CD14-positive monocyte (primary cell): ENCODE measurements at regions not wholly inside any gene's neighbourhood (a gene's known extent, or its start where the extent isn't known, plus 50 kb on each side); places are given as distances from the start of the nearest gene placed in this dataset.

Experiments used
- DNase-seq, 3 donors: peaks; one replicate each; pipeline ENCODE4 v3.0.0-alpha.2; 2011 to 2022
- H2AFZ ChIP-seq: 2 replicates; pipeline ENCODE4 v1.6.0; 2012; ENCODE audit warnings: mild to moderate bottlenecking, low read depth, low read length, inconsistent platforms; ENCODE audit not compliant: insufficient read depth, poor library complexity, severe bottlenecking
- H3K27ac ChIP-seq, 2 donors: 1 replicate in 1 of 2; 2 replicates in 1 of 2; pipeline ENCODE4 v1.5.1; 2012 to 2013; ENCODE audit warnings: low read length in 2 of 2, control low read depth in 1 of 2, inconsistent platforms in 1 of 2, low read depth in 1 of 2, mild to moderate bottlenecking in 1 of 2
- H3K27me3 ChIP-seq, 2 donors: one replicate each; pipeline versions ENCODE4 v1.6.0 to v1.6.1; 2011 to 2013; ENCODE audit warnings: low read length in 2 of 2; ENCODE audit not compliant: control insufficient read depth in 2 of 2, insufficient read depth in 2 of 2
- H3K36me3 ChIP-seq, 2 donors: replicated peaks in 1 of 2; 1 replicate in 1 of 2; 2 replicates in 1 of 2; pipeline versions ENCODE4 v1.5.1 to v1.6.1; 2012 to 2013; ENCODE audit warnings: low read length in 2 of 2, control low read depth in 1 of 2, inconsistent platforms in 1 of 2, mild to moderate bottlenecking in 1 of 2; ENCODE audit not compliant: insufficient read depth in 2 of 2, control insufficient read depth in 1 of 2
- H3K4me1 ChIP-seq, 2 donors: 1 replicate in 1 of 2; 2 replicates in 1 of 2; pipeline versions ENCODE4 v1.5.1 to v1.6.1; 2012 to 2013; ENCODE audit warnings: low read length in 2 of 2, control low read depth in 1 of 2, inconsistent platforms in 1 of 2, mild to moderate bottlenecking in 1 of 2, moderate library complexity in 1 of 2; ENCODE audit not compliant: insufficient read depth in 2 of 2, control insufficient read depth in 1 of 2
- H3K4me2 ChIP-seq: replicated peaks from 2 replicates; pipeline ENCODE3; 2012; ENCODE audit warnings: low read length, moderate library complexity, mild to moderate bottlenecking; ENCODE audit not compliant: poor library complexity, severe bottlenecking; ENCODE audit errors: extremely low read depth
- H3K4me3 ChIP-seq, 3 experiments: fragments of 200-600 bp in 1 of 3; sonication (generic) in 1 of 3; replicated peaks in 1 of 3; 1 replicate in 2 of 3; 2 replicates in 1 of 3; pipeline ENCODE4 v1.5.1; 2011 to 2013; ENCODE audit warnings: low read length in 3 of 3, mild to moderate bottlenecking in 3 of 3, control low read depth in 2 of 3, low read depth in 2 of 3, inconsistent platforms in 1 of 3, moderate library complexity in 1 of 3
- H3K79me2 ChIP-seq: 2 replicates; pipeline ENCODE4 v1.6.0; 2012; ENCODE audit warnings: mild to moderate bottlenecking, control low read depth, inconsistent platforms, low read length, moderate library complexity; ENCODE audit not compliant: insufficient read depth
- H3K9ac ChIP-seq: 2 replicates; pipeline ENCODE4 v1.6.0; 2017; ENCODE audit warnings: low read length, mild to moderate bottlenecking; ENCODE audit not compliant: insufficient read depth, poor library complexity, severe bottlenecking
- H3K9me3 ChIP-seq, 2 donors: replicated peaks in 1 of 2; 1 replicate in 1 of 2; 2 replicates in 1 of 2; pipeline versions ENCODE4 v1.5.1 to v1.6.1; 2012 to 2013; ENCODE audit warnings: low read length in 2 of 2, control low read depth in 1 of 2; ENCODE audit not compliant: control insufficient read depth in 1 of 2, insufficient read depth in 1 of 2
- H4K20me1 ChIP-seq: 2 replicates; pipeline ENCODE4 v1.6.0; 2012; ENCODE audit warnings: mild to moderate bottlenecking, low read length, control low read depth, moderate library complexity; ENCODE audit not compliant: insufficient read depth
- H3K27ac Mint-ChIP-seq, 7 donors: one replicate each; pipeline ENCODE4 v1.8.0; 2020; ENCODE audit warnings: mild to moderate bottlenecking in 7 of 7, mixed read lengths in 7 of 7, moderate library complexity in 6 of 7, inconsistent platforms in 2 of 7
- H3K27me3 Mint-ChIP-seq, 3 donors: one replicate each; pipeline ENCODE4 v1.8.0; 2021 to 2022; ENCODE audit warnings: low read depth in 3 of 3, mild to moderate bottlenecking in 3 of 3, mixed read lengths in 3 of 3, moderate library complexity in 3 of 3, inconsistent platforms in 1 of 3
- H3K36me3 Mint-ChIP-seq, 2 donors: one replicate each; pipeline ENCODE4 v1.8.0; 2020; ENCODE audit warnings: mixed read lengths in 2 of 2, inconsistent platforms in 1 of 2, mild to moderate bottlenecking in 1 of 2
- H3K4me1 Mint-ChIP-seq: one replicate; pipeline ENCODE4 v1.8.0; 2020; ENCODE audit warnings: mild to moderate bottlenecking, mixed read lengths
- H3K4me3 Mint-ChIP-seq, 2 donors: one replicate each; pipeline ENCODE4 v1.8.0; 2020; ENCODE audit warnings: mild to moderate bottlenecking in 2 of 2, mixed read lengths in 2 of 2, moderate library complexity in 1 of 2
- H3K9me3 Mint-ChIP-seq, 7 donors: one replicate each; pipeline ENCODE4 v1.8.0; 2020 to 2022; ENCODE audit warnings: mixed read lengths in 7 of 7, mild to moderate bottlenecking in 6 of 7, moderate library complexity in 6 of 7, inconsistent platforms in 2 of 7
- WGBS: methylation state at CpG from one replicate; pipeline ENCODE4 v1.1.5; 2013; ENCODE audit warnings: missing lambda C conversion rate; ENCODE audit not compliant: insufficient coverage; 5-methylcytosine and 5-hydroxymethylcytosine counted together
- intact Hi-C, 2 donors: fragments of 100-400 bp; cut with micrococcal nuclease; formaldehyde crosslinking; loops; one replicate each; pipeline versions ENCODE4 v1.15.0 to v1.15.1; 2023
- TF ChIP-seq, protein P1 (sequence below): fragments of 200-600 bp; IDR thresholded peaks from one replicate; pipeline ENCODE4 v1.8.0; 2022; ENCODE audit warnings: antibody characterized with exemption, mild to moderate bottlenecking

DNA sequence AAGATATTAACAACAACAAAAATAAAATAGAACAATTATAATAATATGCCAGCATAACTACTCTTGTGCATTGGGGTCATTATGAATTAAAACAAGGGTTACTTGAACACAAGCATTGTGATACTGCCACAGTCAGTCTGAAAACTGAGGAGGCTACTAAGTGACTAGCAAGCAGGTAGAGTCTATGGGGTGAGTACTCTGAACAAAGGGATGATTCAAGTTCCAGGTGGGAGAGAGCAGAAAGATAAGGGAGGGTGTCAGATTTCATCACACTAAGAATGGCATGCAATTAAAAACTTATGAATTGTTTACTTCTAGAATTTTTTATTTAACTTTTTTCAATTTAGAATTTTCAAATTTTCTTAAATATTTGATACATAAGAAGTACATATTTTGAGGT, 754.4 kb upstream of the GOLIM4 start:
- no peaks in the 10 kb centered on the region for H3K27me3 ChIP-seq
- H3K79me2 ChIP-seq, result no peaks in the 10 kb centered on the region
- no peaks in the 10 kb centered on the region for H3K36me3 Mint-ChIP-seq
- no peak overlapping the region for H3K4me2 ChIP-seq
- no peak overlapping the region for H3K27ac Mint-ChIP-seq
- H2AFZ ChIP-seq, result no peak overlapping the region
- no peaks in the 10 kb centered on the region for H3K36me3 ChIP-seq
- intact Hi-C loops, result no loop called here
- H3K9ac ChIP-seq, result no peak overlapping the region
- H3K27ac ChIP-seq, result no peak overlapping the region
- no peaks in the 10 kb centered on the region for H4K20me1 ChIP-seq
- peaks cover 2 to 5% (median 2%) of the 10 kb centered on the region in 3 donors for H3K27me3 Mint-ChIP-seq
- no peak for DNase-seq
- peaks cover 6% of the 10 kb centered on the region for H3K4me1 Mint-ChIP-seq
- H3K9me3 Mint-ChIP-seq, result peaks cover 0 to 8% (median 3%) of the 10 kb centered on the region in 7 donors
- no peaks in the 10 kb centered on the region for H3K4me1 ChIP-seq
- TF ChIP-seq, protein P1, sequence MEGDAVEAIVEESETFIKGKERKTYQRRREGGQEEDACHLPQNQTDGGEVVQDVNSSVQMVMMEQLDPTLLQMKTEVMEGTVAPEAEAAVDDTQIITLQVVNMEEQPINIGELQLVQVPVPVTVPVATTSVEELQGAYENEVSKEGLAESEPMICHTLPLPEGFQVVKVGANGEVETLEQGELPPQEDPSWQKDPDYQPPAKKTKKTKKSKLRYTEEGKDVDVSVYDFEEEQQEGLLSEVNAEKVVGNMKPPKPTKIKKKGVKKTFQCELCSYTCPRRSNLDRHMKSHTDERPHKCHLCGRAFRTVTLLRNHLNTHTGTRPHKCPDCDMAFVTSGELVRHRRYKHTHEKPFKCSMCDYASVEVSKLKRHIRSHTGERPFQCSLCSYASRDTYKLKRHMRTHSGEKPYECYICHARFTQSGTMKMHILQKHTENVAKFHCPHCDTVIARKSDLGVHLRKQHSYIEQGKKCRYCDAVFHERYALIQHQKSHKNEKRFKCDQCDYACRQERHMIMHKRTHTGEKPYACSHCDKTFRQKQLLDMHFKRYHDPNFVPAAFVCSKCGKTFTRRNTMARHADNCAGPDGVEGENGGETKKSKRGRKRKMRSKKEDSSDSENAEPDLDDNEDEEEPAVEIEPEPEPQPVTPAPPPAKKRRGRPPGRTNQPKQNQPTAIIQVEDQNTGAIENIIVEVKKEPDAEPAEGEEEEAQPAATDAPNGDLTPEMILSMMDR, result no peak
- no peak overlapping the region for H3K4me3 ChIP-seq
- no peak overlapping the region for H3K4me3 Mint-ChIP-seq
- H3K9me3 ChIP-seq, result no peaks in the 10 kb centered on the region

DNA sequence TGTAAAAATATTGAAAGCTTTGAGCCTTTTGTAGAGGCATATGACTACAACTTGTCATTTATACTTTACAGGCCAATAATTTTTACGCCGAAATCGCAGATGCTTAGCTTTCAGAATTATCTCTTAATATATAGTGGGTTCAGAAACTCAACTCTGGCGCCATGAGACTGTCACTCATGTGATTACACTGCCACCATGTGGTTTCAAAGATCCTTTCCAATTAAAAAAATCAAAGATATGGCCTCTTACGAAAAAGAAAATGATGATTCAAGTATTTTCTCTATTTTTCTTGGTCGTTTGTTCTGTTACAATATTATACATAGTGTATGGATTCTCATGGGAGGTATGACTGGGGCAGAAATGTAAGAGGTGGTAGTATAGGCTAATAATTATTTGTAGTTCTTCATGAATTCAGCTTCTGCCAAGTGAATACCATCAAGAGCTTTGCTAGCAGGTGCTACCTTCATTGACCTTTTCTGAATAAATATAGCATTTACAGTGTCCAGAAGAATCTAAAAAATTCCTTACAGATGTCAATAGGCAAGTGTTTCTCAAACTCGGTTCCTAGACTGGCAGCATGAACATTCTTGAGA, 751.7 kb upstream of the GOLIM4 start:
- intact Hi-C loops, result no loop called here
- Histone ChIP-seq H3K9me3 (no peaks in the 10 kb centered on the region), H3K9ac (no peak overlapping the region), H3K36me3 (no peaks in the 10 kb centered on the region), H3K4me3 (no peak overlapping the region), H4K20me1 (no peaks in the 10 kb centered on the region), H3K4me1 (no peaks in the 10 kb centered on the region), H2AFZ (no peak overlapping the region), H3K4me2 (peak overlapping the region; percentile 14), H3K27ac (no peak overlapping the region), H3K79me2 (no peaks in the 10 kb centered on the region), H3K27me3 (no peaks in the 10 kb centered on the region)
- Mint-ChIP-seq H3K4me1 (peaks cover 6% of the 10 kb centered on the region), H3K4me3 (no peak overlapping the region), H3K36me3 (no peaks in the 10 kb centered on the region), H3K27me3 (peaks cover 2 to 5% (median 2%) of the 10 kb centered on the region in 3 donors), H3K9me3 (peaks cover 0 to 3% (median 2%) of the 10 kb centered on the region in 7 donors), H3K27ac (no peak overlapping the region)
- DNase-seq, result no peak
- WGBS, result no CpG with 5 or more reads among the region's 7 CpGs
- TF ChIP-seq, protein P1, result peak; percentile 22
